Uterus (tissue), 3 donors: ENCODE measurements at regions not wholly inside any gene's neighbourhood (a gene's known extent, or its start where the extent isn't known, plus 50 kb on each side); places are given as distances from the start of the nearest gene placed in this dataset.

Source experiments
- DNase-seq, 2 donors: peaks; one replicate each; pipeline ENCODE4 v3.0.0-alpha.2; 2019 to 2020
- H3K27ac ChIP-seq, 2 donors: fragments of 200-600 bp; sonication (generic); 1 replicate in 1 of 2; 2 replicates in 1 of 2; pipeline ENCODE4 v1.5.1; 2016 to 2018
- H3K27me3 ChIP-seq, 2 donors: fragments of 200-600 bp; sonication (generic); one replicate each; pipeline ENCODE4 v1.5.1; 2018 to 2019; ENCODE audit warnings: control low read depth in 1 of 2
- H3K36me3 ChIP-seq, 2 donors: fragments of 200-600 bp; sonication (generic); one replicate each; pipeline ENCODE4 v1.5.1; 2019; ENCODE audit warnings: control low read depth in 1 of 2
- H3K4me1 ChIP-seq, 2 donors: fragments of 200-600 bp; sonication (generic); one replicate each; pipeline ENCODE4 v1.5.1; 2018 to 2019; ENCODE audit warnings: control low read depth in 1 of 2
- H3K4me3 ChIP-seq, 2 donors: fragments of 200-600 bp; sonication (generic); 1 replicate in 1 of 2; 2 replicates in 1 of 2; pipeline ENCODE4 v1.5.1; 2018 to 2019; ENCODE audit warnings: mild to moderate bottlenecking in 1 of 2
- H3K9me3 ChIP-seq, 2 donors: fragments of 200-600 bp; sonication (generic); one replicate each; pipeline ENCODE4 v1.5.1; 2019; ENCODE audit warnings: control low read depth in 1 of 2
- CTCF ChIP-seq, 4 experiments: fragments of 200-600 bp in 2 of 4; fragments of 450-650 bp in 2 of 4; sonication (generic) in 2 of 4; IDR thresholded peaks; one replicate each; pipeline ENCODE4 v1.5.1; 2016 to 2019; ENCODE audit warnings: antibody characterized with exemption in 4 of 4, mild to moderate bottlenecking in 2 of 4, moderate library complexity in 1 of 4
- POLR2A ChIP-seq, 2 donors: fragments of 450-650 bp; IDR thresholded peaks; one replicate each; pipeline ENCODE4 v1.6.1; 2016; ENCODE audit warnings: antibody characterized with exemption in 2 of 2, mild to moderate bottlenecking in 1 of 2, moderate library complexity in 1 of 2
- intact Hi-C: fragments of 100-400 bp; cut with DNase I; formaldehyde crosslinking; loops from one replicate; pipeline ENCODE4 v1.15.1; 2023; ENCODE audit warnings: low total_unique reads
- donor health status: DM: yes; HTN: yes; CAD: no.

DNA sequence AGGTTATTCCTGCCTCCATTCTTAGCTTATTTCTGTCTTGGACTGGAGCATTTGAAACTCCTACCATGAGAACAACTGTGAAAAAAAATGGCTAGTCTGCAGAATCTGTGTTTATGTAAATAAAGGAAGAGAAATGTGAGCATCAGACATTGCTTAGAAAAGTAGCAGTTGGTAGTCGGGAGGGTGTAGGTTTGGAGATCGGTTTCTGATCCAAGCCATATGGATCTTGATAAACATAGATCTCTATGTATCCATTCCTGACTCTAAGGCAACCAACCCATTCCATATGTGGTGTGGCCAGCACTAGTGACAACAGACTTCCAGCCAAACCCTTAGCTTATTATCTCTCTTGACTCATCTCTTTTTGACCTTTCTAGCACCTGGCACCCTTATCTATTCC, 127.1 kb downstream of the NMUR2 start:
- no peaks in the 10 kb centered on the region for H3K4me1 ChIP-seq
- H3K4me3 ChIP-seq = no peak overlapping the region
- no peaks in the 10 kb centered on the region for H3K27me3 ChIP-seq
- intact Hi-C loops = no loop called here
- TF ChIP-seq POLR2A (IDR thresholded peaks at IDR 0.05) = no peak
- TF ChIP-seq CTCF (IDR thresholded peaks at IDR 0.05) = no peak
- DNase-seq = no peak
- H3K36me3 ChIP-seq = no peaks in the 10 kb centered on the region
- no peak overlapping the region for H3K27ac ChIP-seq
- H3K9me3 ChIP-seq = no peaks in the 10 kb centered on the region

- no peak for TF ChIP-seq POLR2A (IDR thresholded peaks at IDR 0.05)
- TF ChIP-seq CTCF (IDR thresholded peaks at IDR 0.05) = no peak
- Histone ChIP-seq H3K27ac (no peak overlapping the region), H3K27me3 (no peaks in the 10 kb centered on the region), H3K36me3 (no peaks in the 10 kb centered on the region), H3K4me3 (no peak overlapping the region), H3K4me1 (no peaks in the 10 kb centered on the region), H3K9me3 (no peaks in the 10 kb centered on the region)
- DNase-seq = no peak
- intact Hi-C loops = no loop called here
Measured at GRCh38 chr5:152274224-152274623, 130.9 kb downstream of the NMUR2 start.

DNA sequence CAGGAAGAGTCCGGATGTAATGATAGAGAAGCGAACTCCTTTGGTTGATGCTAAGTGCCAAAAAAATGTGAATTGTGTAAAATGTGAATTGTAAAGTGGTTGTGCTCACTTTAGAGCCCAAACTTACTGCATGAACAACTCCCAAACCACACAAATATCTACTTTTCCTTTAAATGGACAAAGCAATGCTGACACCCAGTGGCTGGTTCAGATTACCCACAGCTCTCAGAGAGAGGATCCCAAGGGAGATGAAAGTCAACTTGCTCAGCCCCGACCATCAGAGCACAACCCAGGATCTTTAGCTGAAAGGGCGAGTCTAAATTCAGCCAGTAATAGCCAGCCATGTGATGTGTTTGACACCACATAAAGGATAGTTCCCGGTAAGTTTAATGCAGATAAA, 133.7 kb downstream of the NMUR2 start:
- intact Hi-C loops = no loop called here
- no peak overlapping the region for H3K27ac ChIP-seq

DNA sequence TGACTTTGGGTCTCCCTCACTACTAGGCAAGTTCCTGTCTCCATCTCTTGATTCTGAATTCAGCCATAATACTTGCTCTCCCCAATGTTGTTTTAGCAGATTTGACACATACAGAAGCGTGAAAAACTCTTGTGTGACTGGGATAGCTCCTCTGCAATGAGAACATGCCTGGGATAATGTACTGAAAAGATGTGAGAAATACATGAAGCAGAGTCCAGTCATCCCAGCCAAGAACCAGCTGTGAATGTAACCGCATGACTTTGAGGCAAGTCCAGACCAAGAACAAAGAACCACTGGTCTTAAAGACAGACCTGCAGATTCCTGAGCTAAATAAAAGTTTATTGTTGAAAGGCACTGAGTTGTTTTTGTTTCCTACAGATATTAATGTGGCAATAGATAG, 135.0 kb downstream of the NMUR2 start:
- H3K4me3 ChIP-seq = no peak overlapping the region
- H3K27me3 ChIP-seq = no peaks in the 10 kb centered on the region
- H3K4me1 ChIP-seq = no peaks in the 10 kb centered on the region
- no peak for DNase-seq
- H3K36me3 ChIP-seq = no peaks in the 10 kb centered on the region
- TF ChIP-seq POLR2A (IDR thresholded peaks at IDR 0.05) = no peak
- no peak for TF ChIP-seq CTCF (IDR thresholded peaks at IDR 0.05)
- intact Hi-C loops = no loop called here
- no peak overlapping the region for H3K27ac ChIP-seq
- H3K9me3 ChIP-seq = no peaks in the 10 kb centered on the region

More for the DNA sequence above, 133.7 kb downstream of the NMUR2 start:
- H3K4me1 ChIP-seq = no peaks in the 10 kb centered on the region
- no peak for DNase-seq
- no peaks in the 10 kb centered on the region for H3K36me3 ChIP-seq
- no peaks in the 10 kb centered on the region for H3K27me3 ChIP-seq
- no peaks in the 10 kb centered on the region for H3K9me3 ChIP-seq
- no peak overlapping the region for H3K4me3 ChIP-seq
- TF ChIP-seq POLR2A (IDR thresholded peaks at IDR 0.05) (no peak), CTCF (IDR thresholded peaks at IDR 0.05) (no peak)

DNA sequence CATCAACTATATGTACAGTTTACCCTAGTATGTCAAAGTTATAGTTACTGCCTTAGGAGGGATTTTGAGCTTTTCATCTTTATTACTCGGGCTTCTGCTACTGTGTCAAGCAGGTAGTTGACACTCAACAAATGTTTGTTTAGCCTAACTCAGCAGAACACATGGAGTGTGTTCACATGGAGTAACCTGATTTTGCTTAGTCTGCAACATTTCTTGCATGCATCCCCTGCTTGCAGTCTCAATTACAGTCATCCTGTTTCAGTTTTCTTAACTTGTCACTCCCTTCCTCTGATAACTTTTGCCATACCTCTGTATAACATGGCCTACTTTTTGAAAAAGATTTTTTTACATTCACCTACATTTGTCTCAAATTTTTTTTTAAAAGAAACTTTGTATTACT, 135.5 kb downstream of the NMUR2 start:
- intact Hi-C loops = no loop called here
- DNase-seq = no peak
- no peaks in the 10 kb centered on the region for H3K9me3 ChIP-seq
- no peaks in the 10 kb centered on the region for H3K27me3 ChIP-seq
- TF ChIP-seq CTCF (IDR thresholded peaks at IDR 0.05) (no peak), POLR2A (IDR thresholded peaks at IDR 0.05) (no peak)
- no peaks in the 10 kb centered on the region for H3K4me1 ChIP-seq
- no peak overlapping the region for H3K27ac ChIP-seq
- H3K4me3 ChIP-seq = no peak overlapping the region
- H3K36me3 ChIP-seq = no peaks in the 10 kb centered on the region
